ENCODE measurements at regions not wholly inside any gene's neighbourhood (a gene's known extent, or its start where the extent isn't known, plus 50 kb on each side); places are given as distances from the start of the nearest gene placed in this dataset.

- Mint-ChIP-seq H3K4me3 (no peak overlapping the region), H3K27me3 (no peaks in the 10 kb centered on the region)
Measured at GRCh38 chr2:122859260-122859659, 1103.8 kb downstream of the TSN start.

DNA sequence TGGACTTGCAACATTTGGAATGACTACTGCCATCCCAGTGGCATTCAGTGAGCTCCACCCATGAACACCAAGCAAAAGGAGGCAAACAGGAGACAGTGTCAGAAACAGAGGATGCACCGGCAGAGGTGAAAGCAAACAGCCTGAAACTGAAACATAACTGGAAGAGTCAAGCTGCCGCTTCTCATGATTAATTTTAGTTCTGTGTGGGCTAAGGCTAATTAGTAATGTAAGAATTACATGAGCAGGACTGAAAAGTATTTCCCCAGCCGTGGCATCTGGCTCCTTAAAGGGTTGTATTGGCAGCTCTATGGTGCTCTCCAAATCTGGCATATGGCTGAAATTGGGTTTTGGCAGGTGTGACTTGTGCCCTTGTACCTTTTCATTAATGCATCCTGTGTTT is 1108.1 kb downstream of the TSN start:
- Mint-ChIP-seq H3K36me3 (no peaks in the 10 kb centered on the region), H3K27me3 (no peaks in the 10 kb centered on the region), H3K4me1 (ENCODE audit: low read depth) (no peaks in the 10 kb centered on the region), H3K9me3 (ENCODE audit: low read depth) (peaks cover 4% of the 10 kb centered on the region), H3K4me3 (no peak overlapping the region), H3K27ac (no peak overlapping the region)

More at GRCh38 chr2:122859260-122859659, 1103.8 kb downstream of the TSN start:
- Mint-ChIP-seq H3K4me1 (ENCODE audit: low read depth) (no peaks in the 10 kb centered on the region), H3K27ac (no peak overlapping the region), H3K9me3 (ENCODE audit: low read depth) (peaks cover 4% of the 10 kb centered on the region), H3K36me3 (no peaks in the 10 kb centered on the region)

GRCh38 chr2:122864728-122865127 is 1109.3 kb downstream of the TSN start:
- no peaks in the 10 kb centered on the region for H3K4me1 Mint-ChIP-seq (ENCODE audit: low read depth)

GRCh38 chr2:122866095-122866494 is 1110.6 kb downstream of the TSN start:
- Mint-ChIP-seq H3K4me3 (no peak overlapping the region), H3K27me3 (no peaks in the 10 kb centered on the region), H3K4me1 (ENCODE audit: low read depth) (no peaks in the 10 kb centered on the region), H3K9me3 (ENCODE audit: low read depth) (peaks cover 5% of the 10 kb centered on the region), H3K36me3 (no peaks in the 10 kb centered on the region), H3K27ac (no peak overlapping the region)

More at GRCh38 chr2:122864728-122865127, 1109.3 kb downstream of the TSN start:
- Mint-ChIP-seq H3K27me3 (no peaks in the 10 kb centered on the region), H3K36me3 (no peaks in the 10 kb centered on the region), H3K9me3 (ENCODE audit: low read depth) (no peaks in the 10 kb centered on the region), H3K4me3 (no peak overlapping the region), H3K27ac (no peak overlapping the region)

DNA sequence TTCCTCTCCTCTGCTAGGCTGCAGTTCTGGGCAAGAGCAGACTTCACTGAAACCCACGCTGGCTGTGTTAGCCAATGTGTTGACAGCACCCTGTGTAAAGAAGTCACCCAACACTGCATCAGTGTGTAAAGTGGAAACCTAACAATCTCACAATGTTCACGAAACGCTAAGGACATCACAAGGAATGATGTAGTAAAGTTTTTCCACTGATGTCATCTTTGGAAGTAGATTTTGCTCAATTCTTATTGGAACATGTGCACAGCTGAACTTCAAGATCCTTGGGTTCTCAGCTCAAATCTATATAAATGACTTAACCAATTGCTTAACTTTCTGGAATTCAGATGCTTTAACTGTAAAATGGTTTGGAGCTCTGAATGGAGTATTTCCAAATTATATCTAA is 1112.5 kb downstream of the TSN start:
- no peak overlapping the region for H3K4me3 Mint-ChIP-seq

DNA sequence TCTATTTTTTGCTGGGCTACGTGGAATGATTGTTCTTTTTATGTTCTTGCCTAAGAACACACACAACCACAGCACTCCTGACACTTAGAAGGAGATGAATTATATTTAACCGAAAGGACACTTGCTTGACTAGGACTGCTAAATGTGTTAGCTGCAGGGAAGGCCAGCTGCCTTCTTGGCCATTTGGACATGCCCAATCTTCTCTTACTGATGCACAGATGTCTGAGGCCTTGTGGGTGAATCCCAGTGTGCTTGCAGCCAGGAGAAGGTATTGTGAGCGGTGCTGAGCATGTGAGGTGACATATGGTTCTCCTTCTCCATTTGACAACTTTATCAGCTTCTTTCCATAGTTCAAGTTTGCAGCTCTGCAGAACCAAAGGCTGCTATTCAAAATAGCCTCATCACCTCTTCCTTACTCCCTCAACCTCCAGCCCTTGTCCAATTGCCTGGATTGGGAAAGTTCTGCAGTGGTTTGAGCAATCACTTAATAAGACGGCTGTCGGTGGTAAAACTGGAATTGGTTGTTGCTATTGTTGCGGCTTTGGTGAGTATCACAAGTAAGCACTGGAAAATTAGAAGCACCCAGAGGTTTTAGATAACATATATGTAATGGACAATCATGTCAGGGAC is 1113.3 kb downstream of the TSN start:
- H3K9me3 Mint-ChIP-seq (ENCODE audit: low read depth), result peaks cover 5% of the 10 kb centered on the region
- no peak overlapping the region for H3K4me3 Mint-ChIP-seq
- H3K4me1 Mint-ChIP-seq (ENCODE audit: low read depth), result no peaks in the 10 kb centered on the region
- H3K27me3 Mint-ChIP-seq, result no peaks in the 10 kb centered on the region
- no peaks in the 10 kb centered on the region for H3K36me3 Mint-ChIP-seq
- no peak overlapping the region for H3K27ac Mint-ChIP-seq

More for the DNA sequence above, 1112.5 kb downstream of the TSN start:
- Mint-ChIP-seq H3K27ac (no peak overlapping the region), H3K36me3 (no peaks in the 10 kb centered on the region), H3K4me1 (ENCODE audit: low read depth) (no peaks in the 10 kb centered on the region), H3K9me3 (ENCODE audit: low read depth) (peaks cover 5% of the 10 kb centered on the region), H3K27me3 (no peaks in the 10 kb centered on the region)

DNA sequence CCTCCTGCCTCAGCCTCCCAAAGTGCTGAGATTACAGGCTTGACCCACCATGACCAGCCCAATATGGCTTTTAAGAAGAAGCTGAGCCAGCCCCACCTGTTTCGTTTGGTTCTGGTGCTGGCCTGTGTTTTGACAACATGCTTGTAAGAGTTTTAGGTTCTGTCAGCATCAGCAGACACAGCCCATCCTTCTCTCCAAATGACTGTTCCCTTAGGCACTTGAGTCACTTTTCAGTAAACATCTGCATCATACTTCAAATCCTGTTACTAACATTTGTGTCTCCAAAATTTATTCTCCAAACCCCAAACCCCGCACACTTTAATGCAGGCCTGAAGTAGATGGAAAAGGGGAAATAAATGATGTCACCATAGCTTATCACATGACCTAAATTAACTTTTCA is 1118.5 kb downstream of the TSN start:
- Mint-ChIP-seq H3K9me3 (ENCODE audit: low read depth) (peaks cover 9% of the 10 kb centered on the region), H3K36me3 (no peaks in the 10 kb centered on the region), H3K27me3 (no peaks in the 10 kb centered on the region), H3K4me3 (no peak overlapping the region), H3K27ac (no peak overlapping the region), H3K4me1 (ENCODE audit: low read depth) (no peaks in the 10 kb centered on the region)

GRCh38 chr2:122875091-122875865 is 1119.8 kb downstream of the TSN start:
- H3K9me3 Mint-ChIP-seq (ENCODE audit: low read depth), result peaks cover 5% of the 10 kb centered on the region
- no peak overlapping the region for H3K4me3 Mint-ChIP-seq
- H3K27ac Mint-ChIP-seq, result no peak overlapping the region
- H3K4me1 Mint-ChIP-seq (ENCODE audit: low read depth), result no peaks in the 10 kb centered on the region
- no peaks in the 10 kb centered on the region for H3K27me3 Mint-ChIP-seq
- H3K36me3 Mint-ChIP-seq, result no peaks in the 10 kb centered on the region

- Mint-ChIP-seq H3K36me3 (no peaks in the 10 kb centered on the region), H3K9me3 (ENCODE audit: low read depth) (no peaks in the 10 kb centered on the region), H3K4me3 (no peak overlapping the region), H3K4me1 (ENCODE audit: low read depth) (no peaks in the 10 kb centered on the region), H3K27ac (no peak overlapping the region), H3K27me3 (no peaks in the 10 kb centered on the region)
Measured at GRCh38 chr2:122883849-122884248, 1128.4 kb downstream of the TSN start.

DNA sequence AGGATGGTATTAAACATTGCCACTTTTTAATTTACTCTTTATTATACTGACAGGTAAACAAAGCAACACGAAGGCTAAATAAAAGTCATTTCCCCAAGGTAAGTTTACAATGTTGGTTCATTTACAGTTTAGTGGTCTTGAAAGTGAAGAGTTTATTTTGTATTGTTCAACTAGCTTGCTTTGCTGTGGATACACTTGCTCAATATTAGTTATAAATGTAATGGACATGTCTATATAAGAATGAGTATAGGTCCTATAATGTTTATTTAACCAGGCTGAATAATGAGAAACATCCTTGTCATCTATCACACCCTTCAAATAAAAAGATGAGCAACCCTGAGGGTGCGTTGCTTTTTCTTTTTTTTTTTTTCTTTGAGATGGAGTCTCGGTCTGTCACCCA is 1129.4 kb downstream of the TSN start:
- Mint-ChIP-seq H3K27ac (no peak overlapping the region), H3K4me1 (ENCODE audit: low read depth) (no peaks in the 10 kb centered on the region), H3K9me3 (ENCODE audit: low read depth) (no peaks in the 10 kb centered on the region)

GRCh38 chr2:122885436-122885835 is 1130.0 kb downstream of the TSN start:
- Mint-ChIP-seq H3K4me1 (ENCODE audit: low read depth) (no peaks in the 10 kb centered on the region), H3K36me3 (no peaks in the 10 kb centered on the region), H3K27ac (no peak overlapping the region), H3K9me3 (ENCODE audit: low read depth) (no peaks in the 10 kb centered on the region), H3K27me3 (no peaks in the 10 kb centered on the region), H3K4me3 (no peak overlapping the region)

More for the DNA sequence above, 1129.4 kb downstream of the TSN start:
- no peak overlapping the region for H3K4me3 Mint-ChIP-seq
- no peaks in the 10 kb centered on the region for H3K27me3 Mint-ChIP-seq
- no peaks in the 10 kb centered on the region for H3K36me3 Mint-ChIP-seq

GRCh38 chr2:122886479-122887145 is 1131.2 kb downstream of the TSN start:
- no peaks in the 10 kb centered on the region for H3K4me1 Mint-ChIP-seq (ENCODE audit: low read depth)
- no peak overlapping the region for H3K27ac Mint-ChIP-seq
- H3K4me3 Mint-ChIP-seq, result no peak overlapping the region
- H3K9me3 Mint-ChIP-seq (ENCODE audit: low read depth), result no peaks in the 10 kb centered on the region
- no peaks in the 10 kb centered on the region for H3K36me3 Mint-ChIP-seq
- H3K27me3 Mint-ChIP-seq, result no peaks in the 10 kb centered on the region

GRCh38 chr2:122899614-122900013 is 1125.5 kb upstream of the CNTNAP5 start:
- Mint-ChIP-seq H3K27ac (no peak overlapping the region), H3K9me3 (ENCODE audit: low read depth) (peaks cover 32% of the 10 kb centered on the region), H3K4me3 (no peak overlapping the region), H3K27me3 (no peaks in the 10 kb centered on the region), H3K36me3 (no peaks in the 10 kb centered on the region), H3K4me1 (ENCODE audit: low read depth) (no peaks in the 10 kb centered on the region)

DNA sequence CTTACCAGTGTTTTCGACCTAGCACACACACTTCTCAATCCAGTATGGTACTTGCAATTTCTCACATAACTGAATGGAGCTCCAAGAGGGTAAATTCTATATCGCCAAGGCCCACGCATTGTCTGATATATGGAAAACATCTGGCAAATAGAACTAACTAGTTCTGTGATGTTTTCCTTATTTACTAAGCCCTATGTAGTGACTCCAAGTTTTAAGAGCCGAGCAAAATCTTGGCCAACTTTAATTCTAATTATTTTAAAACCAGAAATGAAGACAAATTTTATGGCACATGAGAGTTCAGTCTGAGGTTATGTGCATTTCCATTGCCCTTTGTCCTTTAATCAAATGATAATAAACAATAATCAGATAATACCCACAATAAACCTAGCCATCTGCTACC is 1119.7 kb upstream of the CNTNAP5 start:
- H3K27me3 Mint-ChIP-seq, result no peaks in the 10 kb centered on the region
- no peak overlapping the region for H3K27ac Mint-ChIP-seq
- H3K36me3 Mint-ChIP-seq, result no peaks in the 10 kb centered on the region
- H3K4me3 Mint-ChIP-seq, result no peak overlapping the region
- peaks cover 12% of the 10 kb centered on the region for H3K9me3 Mint-ChIP-seq (ENCODE audit: low read depth)
- no peaks in the 10 kb centered on the region for H3K4me1 Mint-ChIP-seq (ENCODE audit: low read depth)

GRCh38 chr2:122908159-122908558 is 1116.9 kb upstream of the CNTNAP5 start:
- no peak overlapping the region for H3K4me3 Mint-ChIP-seq
- H3K27me3 Mint-ChIP-seq, result no peaks in the 10 kb centered on the region
- no peaks in the 10 kb centered on the region for H3K4me1 Mint-ChIP-seq (ENCODE audit: low read depth)
- peaks cover 5% of the 10 kb centered on the region for H3K9me3 Mint-ChIP-seq (ENCODE audit: low read depth)
- H3K27ac Mint-ChIP-seq, result no peak overlapping the region
- H3K36me3 Mint-ChIP-seq, result no peaks in the 10 kb centered on the region
